Astrocyte (in vitro differentiated cells and primary cell): ENCODE measurements at regions not wholly inside any gene's neighbourhood (a gene's known extent, or its start where the extent isn't known, plus 50 kb on each side); places are given as distances from the start of the nearest gene placed in this dataset.

Experiments used
- DNase-seq: peaks from one replicate; pipeline ENCODE4 v3.0.0-alpha.2; 2010; ENCODE audit warnings: low read depth
- FAIRE-seq: peaks from 2 replicates; lab custom pipeline; 2011; peaks lifted over from hg19 to GRCh38; lab: Jason Lieb, UNC
- H2AFZ ChIP-seq: 2 replicates; pipeline ENCODE4 v1.6.0; 2012; ENCODE audit warnings: low read depth, low read length, inconsistent platforms
- H3K27ac ChIP-seq: 2 replicates; pipeline ENCODE4 v1.5.1; 2011; ENCODE audit warnings: low read depth, low read length, inconsistent platforms
- H3K27me3 ChIP-seq: 2 replicates; pipeline ENCODE4 v1.6.0; 2011; ENCODE audit warnings: low read length, inconsistent platforms; ENCODE audit not compliant: insufficient read depth
- H3K36me3 ChIP-seq: 2 replicates; pipeline ENCODE4 v1.5.1; 2011; ENCODE audit warnings: low read length, inconsistent platforms; ENCODE audit not compliant: insufficient read depth
- H3K4me1 ChIP-seq: 2 replicates; pipeline ENCODE4 v1.5.1; 2011; ENCODE audit warnings: low read length, inconsistent platforms; ENCODE audit not compliant: insufficient read depth
- H3K4me2 ChIP-seq: 2 replicates; pipeline ENCODE4 v1.6.0; 2012; ENCODE audit warnings: low read length, inconsistent platforms
- H3K4me3 ChIP-seq: 2 replicates; pipeline ENCODE4 v1.5.1; 2011; ENCODE audit warnings: low read depth, mild to moderate bottlenecking, low read length, inconsistent platforms; ENCODE audit not compliant: insufficient read depth
- H3K79me2 ChIP-seq: 2 replicates; pipeline ENCODE4 v1.6.0; 2012; ENCODE audit warnings: mild to moderate bottlenecking, low read length, inconsistent platforms; ENCODE audit not compliant: insufficient read depth
- H3K9ac ChIP-seq: 2 replicates; pipeline ENCODE4 v1.6.0; 2012; ENCODE audit warnings: mild to moderate bottlenecking, low read length, inconsistent platforms
- H3K9me3 ChIP-seq: 2 replicates; pipeline ENCODE4 v1.5.1; 2012; ENCODE audit warnings: low read depth, mild to moderate bottlenecking, low read length, inconsistent platforms; ENCODE audit not compliant: insufficient read depth
- H4K20me1 ChIP-seq: 2 replicates; pipeline ENCODE4 v1.6.0; 2012; ENCODE audit warnings: low read length, inconsistent platforms; ENCODE audit not compliant: insufficient read depth
- H3K27ac Mint-ChIP-seq: one replicate; pipeline ENCODE4 v1.8.0; 2021; ENCODE audit warnings: mild to moderate bottlenecking, mixed read lengths; ENCODE audit not compliant: unreplicated experiment
- H3K27me3 Mint-ChIP-seq: one replicate; pipeline ENCODE4 v1.8.0; 2021; ENCODE audit warnings: low read depth, mixed read lengths; ENCODE audit not compliant: unreplicated experiment
- H3K36me3 Mint-ChIP-seq: one replicate; pipeline ENCODE4 v1.8.0; 2021; ENCODE audit warnings: low read depth, mixed read lengths; ENCODE audit not compliant: unreplicated experiment
- H3K4me1 Mint-ChIP-seq: one replicate; pipeline ENCODE4 v1.8.0; 2021; ENCODE audit warnings: low read depth, mixed read lengths; ENCODE audit not compliant: unreplicated experiment
- H3K4me3 Mint-ChIP-seq: one replicate; pipeline ENCODE4 v1.8.0; 2021; ENCODE audit warnings: mild to moderate bottlenecking, moderate library complexity, mixed read lengths; ENCODE audit not compliant: unreplicated experiment
- H3K9me3 Mint-ChIP-seq: one replicate; pipeline ENCODE4 v1.8.0; 2021; ENCODE audit warnings: mild to moderate bottlenecking, mixed read lengths; ENCODE audit not compliant: unreplicated experiment
- CTCF ChIP-seq: IDR thresholded peaks from 2 replicates; pipeline ENCODE4 v1.5.1; 2011; ENCODE audit warnings: low read depth, mild to moderate bottlenecking, inconsistent platforms, low read length, moderate library complexity; ENCODE audit not compliant: insufficient read depth
- EZH2 ChIP-seq: IDR thresholded peaks from 2 replicates; pipeline ENCODE4 v1.6.1; 2012; ENCODE audit warnings: mild to moderate bottlenecking, low read length, inconsistent platforms; ENCODE audit not compliant: insufficient read depth

DNA sequence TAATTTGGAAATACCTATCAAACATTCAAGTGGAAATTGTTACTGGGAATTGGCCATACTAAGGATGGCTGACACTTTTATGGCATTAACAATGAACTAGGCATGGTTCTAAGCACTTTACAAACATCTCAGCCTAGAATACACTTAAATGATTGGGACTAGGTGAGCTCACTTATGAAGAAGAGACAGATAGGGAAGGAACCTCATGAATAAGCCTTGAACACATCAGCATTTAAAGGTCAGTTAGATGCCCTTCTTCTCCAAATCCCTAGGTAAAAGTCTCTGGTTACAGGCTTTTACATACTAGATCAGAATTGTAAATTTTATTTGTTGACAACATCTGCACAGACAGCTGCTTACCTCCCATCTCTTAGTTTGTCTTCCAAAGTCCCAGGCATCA is 488.6 kb downstream of the RMST start:
- Mint-ChIP-seq H3K27ac (no peak overlapping the region), H3K36me3 (no peaks in the 10 kb centered on the region), H3K4me3 (no peak overlapping the region), H3K27me3 (no peaks in the 10 kb centered on the region), H3K9me3 (peaks cover 7% of the 10 kb centered on the region), H3K4me1 (no peaks in the 10 kb centered on the region)
- DNase-seq, result no peak
- Histone ChIP-seq H4K20me1 (no peaks in the 10 kb centered on the region), H3K9me3 (no peaks in the 10 kb centered on the region), H3K79me2 (no peaks in the 10 kb centered on the region), H3K4me1 (no peaks in the 10 kb centered on the region), H2AFZ (no peak overlapping the region), H3K9ac (no peak overlapping the region), H3K27me3 (no peaks in the 10 kb centered on the region), H3K4me2 (no peak overlapping the region), H3K4me3 (no peak overlapping the region), H3K27ac (no peak overlapping the region), H3K36me3 (no peaks in the 10 kb centered on the region)
- TF ChIP-seq EZH2 (no peak), CTCF (no peak)
- FAIRE-seq, result no peak

DNA sequence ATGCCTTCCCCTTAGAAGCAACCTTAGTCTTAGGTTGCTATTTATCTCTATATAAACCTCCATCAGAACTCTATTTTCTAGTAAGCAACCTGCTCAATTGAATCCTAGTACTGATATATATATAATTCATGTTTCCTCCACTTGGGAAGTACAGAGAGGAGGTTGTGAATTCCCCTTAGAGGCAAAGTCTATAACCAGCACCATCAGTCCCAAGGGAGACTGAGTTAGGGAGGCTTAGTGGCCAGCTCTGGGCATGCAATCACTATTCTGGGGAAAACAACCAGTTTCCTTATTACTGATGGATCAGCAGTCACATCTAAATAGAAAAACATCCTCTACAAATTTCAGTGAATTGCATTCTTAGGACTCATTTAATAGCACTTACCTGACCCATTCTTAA is 489.1 kb downstream of the RMST start:
- H2AFZ ChIP-seq, result no peak overlapping the region
- no peaks in the 10 kb centered on the region for H3K27me3 ChIP-seq
- DNase-seq (no peak), FAIRE-seq (no peak)
- no peak overlapping the region for H3K9ac ChIP-seq
- H3K27ac ChIP-seq, result no peak overlapping the region
- no peak overlapping the region for H3K4me3 Mint-ChIP-seq
- no peaks in the 10 kb centered on the region for H3K79me2 ChIP-seq
- no peak overlapping the region for H3K4me3 ChIP-seq
- no peaks in the 10 kb centered on the region for H3K27me3 Mint-ChIP-seq
- H3K4me1 ChIP-seq, result no peaks in the 10 kb centered on the region
- H3K9me3 ChIP-seq, result no peaks in the 10 kb centered on the region
- TF ChIP-seq EZH2 (no peak), CTCF (no peak)
- H3K36me3 Mint-ChIP-seq, result no peaks in the 10 kb centered on the region
- no peak overlapping the region for H3K4me2 ChIP-seq
- H3K36me3 ChIP-seq, result no peaks in the 10 kb centered on the region
- H4K20me1 ChIP-seq, result no peaks in the 10 kb centered on the region
- no peaks in the 10 kb centered on the region for H3K4me1 Mint-ChIP-seq
- no peak overlapping the region for H3K27ac Mint-ChIP-seq
- H3K9me3 Mint-ChIP-seq, result peaks cover 7% of the 10 kb centered on the region

- DNase-seq (no peak), FAIRE-seq (no peak)
- TF ChIP-seq CTCF (no peak), EZH2 (no peak)
- Histone ChIP-seq H2AFZ (no peak overlapping the region), H3K27me3 (no peaks in the 10 kb centered on the region), H3K9me3 (no peaks in the 10 kb centered on the region), H4K20me1 (no peaks in the 10 kb centered on the region), H3K79me2 (no peaks in the 10 kb centered on the region), H3K4me1 (no peaks in the 10 kb centered on the region), H3K27ac (no peak overlapping the region), H3K4me3 (no peak overlapping the region), H3K9ac (no peak overlapping the region), H3K36me3 (no peaks in the 10 kb centered on the region), H3K4me2 (no peak overlapping the region)
- Mint-ChIP-seq H3K36me3 (no peaks in the 10 kb centered on the region), H3K9me3 (peaks cover 5% of the 10 kb centered on the region), H3K27ac (no peak overlapping the region), H3K27me3 (no peaks in the 10 kb centered on the region), H3K4me1 (no peaks in the 10 kb centered on the region), H3K4me3 (no peak overlapping the region)
Measured at GRCh38 chr12:97957109-97957508, 494.5 kb downstream of the RMST start.
